GM18502 (cell line): ENCODE measurements at regions not wholly inside any gene's neighbourhood (a gene's known extent, or its start where the extent isn't known, plus 50 kb on each side); places are given as distances from the start of the nearest gene placed in this dataset.
"Not testable (repeated sequence)": the region's sequence is repeated elsewhere in the genome, so short reads cannot be mapped to it uniquely, and the experiment has no call there.

ENCODE experiments used
- ATAC-seq: cut with Tn5 transposase; IDR thresholded peaks from one replicate; pipeline ENCODE4 v1.9.1; 2021; ENCODE audit warnings: mild to moderate bottlenecking; ENCODE audit not compliant: unreplicated experiment, poor library complexity

DNA sequence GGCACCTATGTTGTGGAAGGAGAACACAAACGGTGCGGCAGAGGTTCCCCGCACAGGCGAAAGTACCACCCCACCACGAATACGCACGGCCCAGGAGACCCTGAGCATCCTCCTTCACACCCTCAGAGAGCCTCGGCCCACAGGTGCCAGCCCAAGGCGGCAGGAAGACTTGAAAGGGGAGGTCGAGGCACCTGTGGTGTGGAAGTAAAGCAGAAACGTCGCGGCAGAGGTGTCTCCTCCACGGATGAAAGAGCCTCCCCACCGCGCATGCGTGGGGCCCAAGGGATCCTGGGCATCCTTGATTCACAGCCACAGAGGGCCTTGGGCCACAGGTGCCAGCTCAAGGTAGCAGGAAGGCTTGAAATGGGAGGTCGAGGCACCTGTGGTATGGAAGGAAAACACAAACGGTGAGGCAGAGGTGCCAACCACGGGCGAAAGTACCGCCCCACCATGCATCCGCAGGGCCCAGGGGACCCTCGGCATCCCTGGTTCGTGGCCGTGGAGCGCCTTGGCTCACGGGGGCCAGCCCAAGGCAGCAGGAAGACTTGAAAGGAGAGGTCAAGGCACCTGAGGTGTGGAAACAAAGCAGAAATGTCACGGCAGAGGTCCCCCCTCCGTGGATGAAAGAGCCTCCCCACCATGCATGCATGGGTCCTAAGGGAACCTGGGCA, 380.1 kb downstream of the ALG10 start:
- ATAC-seq: no peak

- ATAC-seq: no peak
Observed at GRCh38 chr12:34402899-34403705, 380.8 kb downstream of the ALG10 start.

DNA sequence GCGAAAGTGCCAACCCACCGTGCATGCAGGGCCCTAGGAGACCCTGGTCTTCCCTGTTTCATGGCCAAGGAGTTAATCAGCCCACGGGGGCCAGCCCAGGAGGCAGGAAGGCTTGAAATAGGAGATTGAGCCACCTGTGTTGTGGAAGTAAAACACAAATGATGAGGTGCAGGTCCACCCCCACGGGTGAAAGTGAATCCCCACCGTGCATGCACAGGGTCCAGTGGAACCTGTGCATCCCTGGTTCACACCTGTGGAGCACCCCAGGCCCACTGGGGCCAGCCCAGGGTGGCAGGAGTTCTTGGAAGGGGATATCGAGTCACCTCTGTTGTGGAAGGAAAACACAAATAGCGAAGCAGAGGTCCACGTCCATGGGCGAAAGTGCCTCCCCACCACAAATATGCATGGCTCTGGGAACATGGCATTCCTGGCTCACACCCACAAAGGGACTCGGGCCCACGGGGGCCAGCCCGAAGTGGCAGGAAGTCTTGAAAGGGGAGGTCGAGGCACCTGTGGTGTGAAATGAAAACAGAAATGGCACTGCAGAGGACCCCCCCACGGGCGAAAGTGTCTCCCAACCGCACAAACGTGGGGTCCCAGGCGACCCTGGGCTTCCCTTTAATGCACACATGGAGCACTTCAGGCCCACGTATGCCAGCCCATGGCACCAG, 381.5 kb downstream of the ALG10 start:
- ATAC-seq: no peak

GRCh38 chr12:34404377-34405285, 382.3 kb downstream of the ALG10 start:
- no peak for ATAC-seq

- no peak for ATAC-seq
Observed at GRCh38 chr12:34405286-34406227, 383.3 kb downstream of the ALG10 start.

DNA sequence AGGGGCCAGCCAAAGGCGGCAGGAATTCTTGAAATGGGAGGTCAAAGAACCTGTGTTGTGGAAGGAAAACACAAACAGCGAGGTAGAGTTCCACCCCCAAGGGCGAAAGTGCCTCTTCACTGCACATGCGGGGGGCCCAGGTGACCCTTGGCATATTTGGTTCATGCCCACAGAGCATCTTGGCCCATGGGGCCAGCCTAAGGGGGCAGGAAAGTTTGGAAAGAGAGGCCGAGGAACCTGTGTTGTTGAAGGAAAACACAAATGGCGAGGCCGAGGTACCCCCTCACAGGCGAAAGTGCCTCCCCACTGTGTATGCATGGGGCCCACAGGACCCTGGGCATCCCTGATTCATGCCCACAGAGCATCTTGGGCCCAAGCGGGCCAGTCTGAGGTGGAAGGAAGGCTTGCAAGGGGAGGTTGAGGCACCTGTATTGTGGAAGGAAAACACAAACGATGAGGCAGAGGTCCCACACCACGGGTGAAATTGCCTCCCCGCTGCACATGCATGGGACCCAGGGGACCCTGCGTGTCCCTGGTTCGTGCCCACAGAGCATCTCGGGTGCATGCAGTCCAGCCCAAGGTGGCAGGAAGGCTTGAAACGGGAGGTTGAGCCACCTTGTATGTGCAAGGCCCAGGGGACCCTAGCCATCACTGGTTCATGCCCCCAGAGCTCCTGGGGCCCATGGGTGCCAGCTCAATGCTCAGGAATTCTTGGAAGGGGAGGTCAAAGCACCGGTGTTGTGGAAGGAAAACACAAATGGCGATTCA, 384.1 kb downstream of the ALG10 start:
- no peak for ATAC-seq

GRCh38 chr12:34406996-34407300, 384.7 kb downstream of the ALG10 start:
- no peak for ATAC-seq

DNA sequence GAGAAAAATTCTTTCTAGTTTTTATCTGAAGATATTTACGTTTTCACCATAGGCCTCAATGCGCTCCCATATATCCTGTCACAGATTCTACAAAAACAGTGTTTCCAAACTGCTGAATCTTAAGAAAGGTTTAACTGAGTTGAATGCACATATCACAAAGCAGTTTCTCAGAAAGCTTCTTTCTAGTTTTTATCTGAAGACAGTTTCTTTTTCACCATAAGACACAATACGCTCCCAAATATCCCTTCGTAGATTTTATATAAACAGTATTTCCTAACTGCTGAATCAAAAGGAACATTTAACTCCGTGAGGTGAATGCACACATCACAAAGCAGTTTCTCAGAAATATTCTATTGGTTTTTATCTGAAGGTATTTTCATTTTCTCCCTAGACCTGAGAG, 385.5 kb downstream of the ALG10 start:
- no peak for ATAC-seq

GRCh38 chr12:34431509-34431908, 409.2 kb downstream of the ALG10 start:
- ATAC-seq: not testable (repeated sequence)
